K562 (cell line): ENCODE measurements at regions not wholly inside any gene's neighbourhood (a gene's known extent, or its start where the extent isn't known, plus 50 kb on each side); places are given as distances from the start of the nearest gene placed in this dataset.

Experiments used
- ATAC-seq: fragments of 200-7000 bp; cut with Tn5 transposase; 3 replicates; pipeline ENCODE4 v1.9.1; 2020; ENCODE audit warnings: moderate library complexity
- BruUV-seq: library from RNA; stranded (reverse); fragments of 400-500 nt; replicated peaks from 2 replicates; lab custom pipeline; 2021; lab: Mats Ljungman, UMichigan
- CTCF ChIA-PET: fragments of 300-600 bp; formaldehyde crosslinking; extraction: SDS; loops from one replicate; lab custom pipeline; 2021; ENCODE audit warnings: low intra/inter-chr PET ratio; lab: Yijun Ruan, JAX
- POLR2A ChIA-PET: fragments of 300-600, 350-650 bp; sonication (Branson Sonifier 250); formaldehyde crosslinking; extraction: SDS; loops from one replicate; lab custom pipeline; 2021; ENCODE audit warnings: antibody characterized with exemption, inconsistent platforms; lab: Yijun Ruan, JAX
- DNase-seq, 4 experiments: peaks; one replicate each; pipeline versions ENCODE4 v3.0.0 to v3.0.0-alpha.2; 2011 to 2018; ENCODE audit warnings: low spot score in 3 of 4, mixed read lengths in 3 of 4; ENCODE audit errors: extremely low read depth in 1 of 4
- FAIRE-seq: peaks from 2 replicates; lab custom pipeline; 2011; peaks lifted over from hg19 to GRCh38; lab: Jason Lieb, UNC
- H2AFZ ChIP-seq: 2 replicates; pipeline ENCODE4 v1.6.0; 2011; ENCODE audit warnings: low read depth, low read length, control low read depth, inconsistent platforms
- H3K27ac ChIP-seq: fragments of 200-600 bp; 3 replicates; pipeline ENCODE4 v1.8.0; 2011; ENCODE audit warnings: low read depth, mild to moderate bottlenecking, control low read depth, inconsistent platforms, low read length, moderate library complexity, mixed read lengths; ENCODE audit errors: extremely low read depth
- H3K27me3 ChIP-seq, 2 experiments: fragments of 300-600 bp in 1 of 2; 2 replicates in 1 of 2; 3 replicates in 1 of 2; pipeline versions ENCODE4 v1.6.0 to v1.8.0; 2011; ENCODE audit warnings: inconsistent platforms in 2 of 2, low read length in 2 of 2, mild to moderate bottlenecking in 1 of 2, mixed read lengths in 1 of 2, moderate library complexity in 1 of 2; ENCODE audit not compliant: control insufficient read depth in 2 of 2, insufficient read depth in 2 of 2
- H3K36me3 ChIP-seq: fragments of 300-600 bp; 3 replicates; pipeline ENCODE4 v1.8.0; 2011; ENCODE audit warnings: mild to moderate bottlenecking, low read length, inconsistent platforms; ENCODE audit not compliant: control insufficient read depth, insufficient read depth
- H3K4me1 ChIP-seq, 2 experiments: fragments of 200-600 bp in 1 of 2; replicated peaks in 1 of 2; 2 replicates in 1 of 2; 3 replicates in 1 of 2; pipeline versions ENCODE4 v1.5.1 to v1.8.0; 2011; ENCODE audit warnings: inconsistent platforms in 2 of 2, low read length in 2 of 2, mild to moderate bottlenecking in 1 of 2, mixed read lengths in 1 of 2, moderate library complexity in 1 of 2; ENCODE audit not compliant: control insufficient read depth in 2 of 2, insufficient read depth in 2 of 2
- H3K4me2 ChIP-seq: 2 replicates; pipeline ENCODE4 v1.6.1; 2011; ENCODE audit warnings: low read length, control low read depth, inconsistent platforms, mixed read lengths; ENCODE audit not compliant: insufficient read depth
- H3K4me3 ChIP-seq: fragments of 200-600 bp; sonication (generic), shearing (Covaris generic); 2 replicates; pipeline ENCODE4 v1.5.1; 2016; ENCODE audit warnings: control low read depth, inconsistent platforms
- H3K79me2 ChIP-seq: fragments of 200-600 bp; 3 replicates; pipeline ENCODE4 v1.8.0; 2011; ENCODE audit warnings: low read length, inconsistent platforms; ENCODE audit not compliant: control insufficient read depth, insufficient read depth
- H3K9ac ChIP-seq, 2 experiments: 2 replicates each; pipeline versions ENCODE4 v1.6.0 to v1.6.1; 2011; ENCODE audit warnings: low read depth in 2 of 2, low read length in 2 of 2, control low read depth in 1 of 2, inconsistent platforms in 1 of 2, mild to moderate bottlenecking in 1 of 2, mixed read lengths in 1 of 2; ENCODE audit not compliant: insufficient read depth in 1 of 2
- H3K9me1 ChIP-seq: one replicate; pipeline ENCODE4 v1.6.0; 2011; ENCODE audit warnings: inconsistent platforms, mild to moderate bottlenecking, low read length, moderate library complexity; ENCODE audit not compliant: control insufficient read depth, insufficient read depth
- H3K9me3 ChIP-seq: replicated peaks from 2 replicates; pipeline ENCODE4 v1.5.1; 2011; ENCODE audit warnings: low read depth, low read length, inconsistent platforms; ENCODE audit not compliant: control insufficient read depth, insufficient read depth
- H4K20me1 ChIP-seq: replicated peaks from 2 replicates; pipeline ENCODE4 v1.6.1; 2011; ENCODE audit warnings: low read length, inconsistent platforms, mixed read lengths; ENCODE audit not compliant: control insufficient read depth, insufficient read depth
- ARNT ChIP-seq, 2 experiments: fragments of 450-650 bp; IDR thresholded peaks; 2 replicates each; pipeline ENCODE4 v1.6.1; 2016; ENCODE audit warnings: mild to moderate bottlenecking in 1 of 2
- GABPA ChIP-seq: fragments of 200-800 bp; sonication (Bioruptor generic); conservative IDR thresholded peaks from 2 replicates; pipeline ENCODE4 v1.6.1; 2016; ENCODE audit warnings: low read depth, missing genetic modification characterization, missing compliant biosample characterization
- HDAC6 ChIP-seq: IDR thresholded peaks from 2 replicates; pipeline ENCODE4 v1.6.1; 2012; ENCODE audit warnings: low read depth, mild to moderate bottlenecking, control low read depth, inconsistent platforms, low read length, moderate library complexity
- PTRF ChIP-seq: fragments of 450-650 bp; IDR thresholded peaks from 2 replicates; pipeline ENCODE4 v1.6.1; 2016; ENCODE audit warnings: mild to moderate bottlenecking, missing genetic modification characterization, missing compliant biosample characterization
- TAF7 ChIP-seq: fragments of 450-650 bp; IDR thresholded peaks from 2 replicates; pipeline ENCODE4 v1.6.1; 2016; ENCODE audit warnings: missing genetic modification characterization, missing compliant biosample characterization
- ZNF24 ChIP-seq: fragments of 450-650 bp; IDR thresholded peaks from 2 replicates; pipeline ENCODE4 v1.6.1; 2016
- ZNF431 ChIP-seq: sonication (generic); formaldehyde crosslinking; IDR thresholded peaks from 2 replicates; pipeline ENCODE4 v1.8.0; 2022; ENCODE audit warnings: mild to moderate bottlenecking, missing genetic modification reagents
- WGBS: fragments of 100-300 bp; shearing (Covaris generic); methylation state at CpG from one replicate; pipeline ENCODE4 v1.1.6; 2016; ENCODE audit warnings: low coverage, mixed read lengths; ENCODE audit not compliant: insufficient coverage; ENCODE audit errors: missing lambda C conversion rate; 5-methylcytosine and 5-hydroxymethylcytosine counted together
- in situ Hi-C: fragments of 300-500 bp; cut with MboI; formaldehyde crosslinking; loops from 4 replicates; pipeline ENCODE4 v1.15.0; 2018; ENCODE audit warnings: inconsistent platforms, mixed read lengths
- intact Hi-C: fragments of 100-400 bp; cut with micrococcal nuclease; formaldehyde crosslinking; loops from 2 replicates; pipeline ENCODE4 v1.14.2; 2022

DNA sequence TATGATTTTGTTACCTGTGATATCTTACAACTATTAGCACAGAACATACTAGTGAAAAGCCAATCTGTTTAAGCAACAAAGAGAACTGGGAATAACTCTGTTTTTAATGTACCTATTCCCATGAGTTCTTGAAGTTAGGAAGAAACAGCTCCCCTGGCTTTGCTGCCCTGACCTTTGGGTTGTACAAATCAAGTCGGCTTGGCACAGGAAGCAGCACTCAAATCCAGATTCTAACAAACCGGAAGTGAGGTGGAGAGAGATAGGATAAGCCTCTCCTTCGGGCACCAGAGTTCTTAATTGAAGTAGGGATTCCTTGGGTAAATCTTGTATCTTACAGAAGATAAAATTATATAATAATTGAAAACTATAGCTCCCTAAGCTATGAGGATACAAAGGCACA lies 144.8 kb upstream of the CPEB2 start:
- Histone ChIP-seq H3K4me1 (peaks cover 0 to 28% of the 10 kb centered on the region in 2 experiments; a peak in 3 of 5 replicates), H3K27me3 (no peaks in the 10 kb centered on the region; a peak in 1 of 5 replicates), H3K9me1 (no peaks in the 10 kb centered on the region), H3K4me3 (no peak overlapping the region), H3K27ac (no peak overlapping the region), H3K4me2 (no peak overlapping the region), H3K36me3 (no peaks in the 10 kb centered on the region), H3K79me2 (no peaks in the 10 kb centered on the region), H3K9ac (no peak overlapping the region), H2AFZ (peak overlapping the region; percentile 81; the same call in 1 of the 2 replicates), H4K20me1 (no peaks in the 10 kb centered on the region), H3K9me3 (no peaks in the 10 kb centered on the region)
- POLR2A ChIA-PET = no interaction called here
- ATAC-seq = no peak
- TF ChIP-seq ZNF431 (CRISPR knock-in tag) (no peak), PTRF (no peak), ZNF24 (no peak), HDAC6 (no peak), GABPA (peak; percentile 39; the same call in 1 of the 2 replicates)
- intact Hi-C loops = loop anchor here (5.0 kb wide), 1 partner anchor 145 kb away; the partner anchor contains the start of gene CPEB2
- CTCF ChIA-PET = no interaction called here
- no peak for FAIRE-seq
- 37% methylated on average over 3 of the region's 3 CpGs for WGBS
- DNase-seq = no peak
- no TSS peak for BruUV-seq
- in situ Hi-C loops = no loop called here

DNA sequence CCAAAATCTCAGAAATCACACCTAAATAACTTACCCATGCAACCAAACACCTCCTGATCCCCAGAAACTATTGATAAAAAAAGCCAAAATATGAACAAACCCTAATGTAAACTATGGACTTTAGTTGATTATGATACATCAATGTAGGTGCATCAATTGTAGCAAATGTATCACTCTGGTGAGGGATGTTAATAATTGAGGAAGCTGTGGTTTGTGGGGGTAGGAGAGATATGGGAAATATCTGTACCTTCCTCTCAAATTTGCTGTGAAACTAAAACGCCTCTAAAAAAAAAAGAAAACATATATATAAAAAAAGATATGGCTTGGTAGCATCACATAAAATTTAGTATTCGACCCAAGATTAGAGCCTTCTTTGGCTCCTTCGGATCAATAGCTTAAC lies 144.3 kb upstream of the CPEB2 start:
- Histone ChIP-seq H3K9ac (no peak overlapping the region), H3K4me1 (peaks cover 5 to 28% of the 10 kb centered on the region in 2 experiments), H2AFZ (no peak overlapping the region), H4K20me1 (no peaks in the 10 kb centered on the region), H3K9me1 (no peaks in the 10 kb centered on the region), H3K36me3 (no peaks in the 10 kb centered on the region), H3K79me2 (no peaks in the 10 kb centered on the region), H3K4me2 (no peak overlapping the region), H3K27me3 (no peaks in the 10 kb centered on the region; a peak in 1 of 5 replicates), H3K4me3 (no peak overlapping the region), H3K27ac (no peak overlapping the region), H3K9me3 (no peaks in the 10 kb centered on the region)
- TF ChIP-seq TAF7 = no peak
- no peak for TF ChIP-seq ARNT (IDR thresholded peaks at IDR 0.05)
- FAIRE-seq (no peak), ATAC-seq (no peak), DNase-seq (no peak)
- intact Hi-C loops = loop anchor here (5.0 kb wide), 1 partner anchor 144 kb away; the partner anchor contains the start of gene CPEB2
- 23% methylated on average over 3 of the region's 3 CpGs for WGBS
- ChIA-PET CTCF (interaction anchor here (0.5 kb wide), 1 partner anchor 377 kb away, joined by 3 read pairs; no protein-coding TSS in a partner anchor), POLR2A (no interaction called here)
- BruUV-seq = no TSS peak
- in situ Hi-C loops = no loop called here
